ENCODE measurements at regions not wholly inside any gene's neighbourhood (a gene's known extent, or its start where the extent isn't known, plus 50 kb on each side); places are given as distances from the start of the nearest gene placed in this dataset.

DNA sequence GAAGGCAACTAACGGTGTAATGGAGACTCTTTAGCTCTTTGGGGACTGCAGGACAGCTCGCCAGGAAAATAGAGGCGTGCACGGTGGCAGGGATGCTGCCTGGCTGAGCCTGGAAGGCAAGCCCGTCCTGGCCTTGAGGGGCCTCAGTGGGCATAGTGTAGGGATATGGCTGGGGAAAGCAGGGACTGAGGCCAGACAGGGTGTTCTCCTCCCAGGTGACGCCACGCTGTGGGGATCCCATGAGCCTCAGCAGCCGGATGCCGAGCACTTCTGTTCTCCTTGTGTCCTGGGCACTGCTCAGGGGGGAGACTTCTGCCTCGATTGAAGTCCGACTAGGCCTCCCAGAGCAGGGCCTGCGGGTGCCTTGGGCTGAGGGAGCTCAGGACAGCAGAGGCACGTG, 89.2 kb downstream of the NPIPB11 start:
- WGBS, 2 donors: 92 to 93% methylated on average over 12 to 13 of the region's 13 CpGs
- H3K4me3 ChIP-seq (ENCODE audit: low read depth, poor library complexity, severe bottlenecking): no peak overlapping the region
- DNase-seq (ENCODE audit: low spot score in 2 of 2): peak in 1 of 2 donors; percentile 78
- TF ChIP-seq CTCF (IDR thresholded peaks at IDR 0.05) (no peak), POLR2A (IDR thresholded peaks at IDR 0.05) (no peak)
- intact Hi-C loops (cut with DNase I; ENCODE audit: low total_unique reads): no loop called here

DNA sequence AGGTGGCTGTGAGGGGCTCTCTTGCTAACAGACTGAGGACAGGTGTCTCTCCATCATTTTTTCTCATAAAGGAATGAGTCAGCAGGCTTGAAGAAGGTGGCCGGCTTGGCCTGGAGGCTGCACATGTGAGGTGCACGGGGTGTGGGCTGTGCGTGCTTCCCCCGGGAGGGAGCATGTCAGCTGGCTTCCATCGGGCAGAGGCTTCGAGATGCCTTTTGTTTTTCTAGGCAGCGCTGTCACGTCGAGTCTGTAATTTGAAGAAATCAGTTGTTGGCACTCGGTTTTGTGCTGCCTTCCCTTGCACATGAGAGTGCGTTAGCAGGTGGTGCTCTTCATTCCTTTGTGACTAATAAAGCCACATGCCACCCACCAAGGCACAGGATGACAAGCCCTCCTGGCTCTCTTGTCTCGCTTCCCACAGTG, 89.7 kb downstream of the NPIPB11 start:
- H3K4me3 ChIP-seq (ENCODE audit: low read depth, poor library complexity, severe bottlenecking): no peak overlapping the region
- WGBS, 2 donors: 84 to 91% methylated on average over 12 of the region's 12 CpGs

GRCh38 chr16:29315916-29316517, 90.5 kb downstream of the NPIPB11 start:
- TF ChIP-seq POLR2A (IDR thresholded peaks at IDR 0.05) (no peak), CTCF (IDR thresholded peaks at IDR 0.05) (no peak)
- peak in 1 of 2 donors; percentile 75 for DNase-seq (ENCODE audit: low spot score in 2 of 2)
- intact Hi-C loops (cut with DNase I; ENCODE audit: low total_unique reads): no loop called here
- H3K4me3 ChIP-seq (ENCODE audit: low read depth, poor library complexity, severe bottlenecking): no peak overlapping the region
- 80% methylated on average over 12 of the region's 12 CpGs for WGBS, 2 donors

More for the DNA sequence above, 89.7 kb downstream of the NPIPB11 start:
- TF ChIP-seq CTCF (IDR thresholded peaks at IDR 0.05) (no peak), POLR2A (IDR thresholded peaks at IDR 0.05) (no peak)
- DNase-seq (ENCODE audit: low spot score in 2 of 2): peak in 1 of 2 donors; percentile 74
- intact Hi-C loops (cut with DNase I; ENCODE audit: low total_unique reads): no loop called here

GRCh38 chr16:29315046-29315445, 91.5 kb downstream of the NPIPB11 start:
- DNase-seq (ENCODE audit: low spot score in 2 of 2): peak in 1 of 2 donors; percentile 79
- H3K4me3 ChIP-seq (ENCODE audit: low read depth, poor library complexity, severe bottlenecking): no peak overlapping the region
- TF ChIP-seq CTCF (IDR thresholded peaks at IDR 0.05) (no peak), POLR2A (IDR thresholded peaks at IDR 0.05) (no peak)
- WGBS, 2 donors: 84 to 85% methylated on average over 5 of the region's 5 CpGs
- intact Hi-C loops (cut with DNase I; ENCODE audit: low total_unique reads): no loop called here

DNA sequence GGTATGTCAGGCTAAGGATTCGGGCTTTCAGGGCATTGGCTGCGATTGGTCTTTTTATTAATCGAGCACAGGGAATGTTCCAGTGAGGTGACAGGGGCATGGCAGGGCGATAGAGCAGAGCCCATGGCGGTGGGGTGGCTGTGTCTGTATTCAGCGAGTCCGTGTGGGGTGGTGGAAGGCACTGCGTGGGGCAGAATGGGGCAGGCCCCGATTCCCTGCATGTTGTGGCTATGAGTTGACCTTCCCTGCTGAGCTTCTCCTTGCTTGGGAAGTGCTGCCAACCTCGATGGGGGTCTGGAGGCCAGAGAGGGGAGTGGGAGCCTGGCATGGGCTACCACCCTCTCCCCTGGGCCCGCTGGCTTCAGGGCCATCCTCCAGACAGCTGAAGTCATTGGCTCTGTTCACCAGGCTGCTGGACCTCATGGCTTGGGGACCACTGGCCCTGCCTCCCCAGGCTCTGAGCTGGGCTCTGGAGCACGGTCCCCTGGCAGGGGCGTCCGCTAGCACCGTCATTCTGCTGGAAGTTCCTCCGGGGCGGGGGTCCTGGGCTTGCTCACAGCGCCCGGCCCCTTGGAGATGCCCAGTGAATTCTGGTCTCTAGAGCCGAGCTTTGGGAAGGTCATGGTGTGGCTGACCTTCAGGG, 92.1 kb downstream of the NPIPB11 start:
- intact Hi-C loops (cut with DNase I; ENCODE audit: low total_unique reads): no loop called here
- H3K4me3 ChIP-seq (ENCODE audit: low read depth, poor library complexity, severe bottlenecking): no peak overlapping the region
- DNase-seq (ENCODE audit: low spot score in 2 of 2): peak in 1 of 2 donors; percentile 82
- TF ChIP-seq CTCF (IDR thresholded peaks at IDR 0.05) (no peak), POLR2A (IDR thresholded peaks at IDR 0.05) (no peak)
- 95 to 96% methylated on average over 16 to 19 of the region's 20 CpGs for WGBS, 2 donors
